Fibroblast of mammary gland (primary cell): ENCODE measurements at regions not wholly inside any gene's neighbourhood (a gene's known extent, or its start where the extent isn't known, plus 50 kb on each side); places are given as distances from the start of the nearest gene placed in this dataset.
"Not testable (repeated sequence)": the region's sequence is repeated elsewhere in the genome, so short reads cannot be mapped to it uniquely, and the experiment has no call there.

Experiments used
- DNase-seq: peaks from one replicate; pipeline ENCODE4 v3.0.0-alpha.2; 2010; ENCODE audit warnings: low read depth
- H3K4me3 ChIP-seq: 2 replicates; pipeline ENCODE4 v1.5.1; 2011; ENCODE audit warnings: low read depth, mild to moderate bottlenecking, low read length, moderate library complexity; ENCODE audit not compliant: control insufficient read depth
- TF ChIP-seq, protein P1 (sequence below): conservative IDR thresholded peaks from 2 replicates; pipeline ENCODE4 v1.5.1; 2011; ENCODE audit warnings: low read depth, low read length, inconsistent platforms; ENCODE audit not compliant: control insufficient read depth, insufficient read depth

- no peak for DNase-seq
- no peak overlapping the region for H3K4me3 ChIP-seq
- TF ChIP-seq, protein P1, sequence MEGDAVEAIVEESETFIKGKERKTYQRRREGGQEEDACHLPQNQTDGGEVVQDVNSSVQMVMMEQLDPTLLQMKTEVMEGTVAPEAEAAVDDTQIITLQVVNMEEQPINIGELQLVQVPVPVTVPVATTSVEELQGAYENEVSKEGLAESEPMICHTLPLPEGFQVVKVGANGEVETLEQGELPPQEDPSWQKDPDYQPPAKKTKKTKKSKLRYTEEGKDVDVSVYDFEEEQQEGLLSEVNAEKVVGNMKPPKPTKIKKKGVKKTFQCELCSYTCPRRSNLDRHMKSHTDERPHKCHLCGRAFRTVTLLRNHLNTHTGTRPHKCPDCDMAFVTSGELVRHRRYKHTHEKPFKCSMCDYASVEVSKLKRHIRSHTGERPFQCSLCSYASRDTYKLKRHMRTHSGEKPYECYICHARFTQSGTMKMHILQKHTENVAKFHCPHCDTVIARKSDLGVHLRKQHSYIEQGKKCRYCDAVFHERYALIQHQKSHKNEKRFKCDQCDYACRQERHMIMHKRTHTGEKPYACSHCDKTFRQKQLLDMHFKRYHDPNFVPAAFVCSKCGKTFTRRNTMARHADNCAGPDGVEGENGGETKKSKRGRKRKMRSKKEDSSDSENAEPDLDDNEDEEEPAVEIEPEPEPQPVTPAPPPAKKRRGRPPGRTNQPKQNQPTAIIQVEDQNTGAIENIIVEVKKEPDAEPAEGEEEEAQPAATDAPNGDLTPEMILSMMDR, result no peak
Measured at GRCh38 chr4:79121875-79122358, 182.7 kb upstream of the PAQR3 start.

DNA sequence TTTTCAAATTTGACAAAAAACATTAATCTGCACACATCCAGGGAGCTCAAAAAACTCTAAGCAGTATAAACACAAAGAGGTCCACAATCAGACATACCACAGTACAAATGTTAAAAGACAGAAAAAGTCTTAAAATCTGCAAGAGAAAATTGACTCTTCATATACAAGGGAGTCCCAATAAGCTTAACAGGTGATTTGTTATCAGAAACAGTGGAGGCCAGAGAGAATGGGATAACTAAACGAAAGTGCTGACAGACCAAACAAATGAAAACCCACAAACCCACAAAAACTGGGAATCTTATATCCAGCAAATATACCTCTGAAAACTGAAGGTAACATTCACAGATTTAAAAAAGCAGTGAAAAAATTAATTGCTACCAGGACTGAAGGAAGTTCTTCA, 182.0 kb upstream of the PAQR3 start:
- DNase-seq, result no peak
- H3K4me3 ChIP-seq, result no peak overlapping the region
- TF ChIP-seq, protein P1, result no peak

DNA sequence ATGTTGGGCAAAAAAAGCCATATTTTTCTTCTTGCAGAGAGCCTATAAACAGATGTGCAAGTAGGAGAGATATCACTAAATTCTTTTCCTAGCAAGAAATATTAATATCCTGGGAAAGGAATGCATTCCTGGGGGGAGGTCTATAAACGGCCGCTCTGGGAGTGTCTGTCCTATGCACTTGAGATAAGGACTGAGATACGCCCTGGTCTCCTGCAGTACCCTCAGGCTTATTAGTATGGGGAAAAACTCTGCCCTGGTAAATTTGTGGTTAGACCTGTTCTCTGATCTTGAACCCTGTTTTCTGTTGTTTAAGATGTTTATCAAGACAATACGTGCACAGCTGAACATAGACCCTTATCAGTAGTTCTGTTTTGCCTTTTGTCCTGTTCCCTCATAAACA, 177.8 kb upstream of the PAQR3 start:
- DNase-seq, H3K4me3 ChIP-seq: not testable (repeated sequence)

DNA sequence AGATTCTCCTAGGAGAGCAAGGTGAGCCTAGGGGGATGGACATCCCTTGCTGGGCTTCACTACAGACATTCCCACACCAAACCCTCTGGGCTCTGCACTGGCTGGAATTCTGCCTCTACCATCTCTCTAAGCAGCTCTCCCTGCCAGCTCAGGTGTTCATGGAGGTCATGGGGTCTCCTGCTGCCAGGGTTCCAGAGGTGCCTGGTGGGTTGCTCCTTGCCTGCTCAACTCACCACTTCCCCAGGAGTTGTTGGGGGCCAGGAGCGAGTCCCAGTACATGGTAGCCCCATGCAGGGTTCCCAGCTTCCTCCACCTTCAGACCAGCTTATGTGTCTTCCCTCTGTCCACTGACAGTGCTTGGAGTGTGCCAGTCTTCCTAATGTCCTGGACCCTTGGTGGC, 167.8 kb upstream of the PAQR3 start:
- DNase-seq, result no peak
- no peak overlapping the region for H3K4me3 ChIP-seq
- TF ChIP-seq, protein P1, result no peak

GRCh38 chr4:79088946-79089691, 149.9 kb upstream of the PAQR3 start:
- DNase-seq, result no peak
- TF ChIP-seq, protein P1, result no peak
- no peak overlapping the region for H3K4me3 ChIP-seq

GRCh38 chr4:79087071-79087470, 147.8 kb upstream of the PAQR3 start:
- DNase-seq, result no peak
- TF ChIP-seq, protein P1, result no peak
- H3K4me3 ChIP-seq, result no peak overlapping the region

GRCh38 chr4:79083406-79084010, 144.3 kb upstream of the PAQR3 start:
- no peak for DNase-seq
- H3K4me3 ChIP-seq, result no peak overlapping the region
- TF ChIP-seq, protein P1, result no peak
